NCI-H446 treated with DMSO at 0.1 percent for 48 hours (cell line): ENCODE measurements at regions not wholly inside any gene's neighbourhood (a gene's known extent, or its start where the extent isn't known, plus 50 kb on each side); places are given as distances from the start of the nearest gene placed in this dataset.

Source experiments
- DNase-seq: peaks from one replicate; lab custom pipeline; 2025; lab: John Stamatoyannopoulos, UW

GRCh38 chr15:66905954-66906353 lies 159.4 kb upstream of the SMAD3 start:
- no peak for DNase-seq

GRCh38 chr15:66906668-66907614 lies 158.5 kb upstream of the SMAD3 start:
- DNase-seq = no peak

GRCh38 chr15:66907826-66908743 lies 157.3 kb upstream of the SMAD3 start:
- peak; percentile 12 for DNase-seq

GRCh38 chr15:66908744-66909095 lies 156.7 kb upstream of the SMAD3 start:
- no peak for DNase-seq

- no peak for DNase-seq
Measured at GRCh38 chr15:66909381-66909890, 156.0 kb upstream of the SMAD3 start.

- no peak for DNase-seq
Measured at GRCh38 chr15:66911131-66911700, 154.2 kb upstream of the SMAD3 start.

GRCh38 chr15:66912001-66912400 lies 153.4 kb upstream of the SMAD3 start:
- no peak for DNase-seq

GRCh38 chr15:66912441-66912840 lies 153.0 kb upstream of the SMAD3 start:
- no peak for DNase-seq

GRCh38 chr15:66917904-66918448 lies 147.4 kb upstream of the SMAD3 start:
- DNase-seq = no peak

GRCh38 chr15:66919421-66919820 lies 146.0 kb upstream of the SMAD3 start:
- no peak for DNase-seq

- no peak for DNase-seq
Measured at GRCh38 chr15:66921319-66921915, 144.0 kb upstream of the SMAD3 start.

- no peak for DNase-seq
Measured at GRCh38 chr15:66922608-66923007, 142.8 kb upstream of the SMAD3 start.

- DNase-seq = no peak
Measured at GRCh38 chr15:66923438-66923881, 141.9 kb upstream of the SMAD3 start.

GRCh38 chr15:66924889-66925288 lies 140.5 kb upstream of the SMAD3 start:
- no peak for DNase-seq

- no peak for DNase-seq
Measured at GRCh38 chr15:66925721-66926120, 139.7 kb upstream of the SMAD3 start.

GRCh38 chr15:66927201-66928077 lies 138.0 kb upstream of the SMAD3 start:
- no peak for DNase-seq

- DNase-seq = no peak
Measured at GRCh38 chr15:66928101-66928500, 137.3 kb upstream of the SMAD3 start.

GRCh38 chr15:66928784-66929183 lies 136.6 kb upstream of the SMAD3 start:
- DNase-seq = no peak

- DNase-seq = no peak
Measured at GRCh38 chr15:66929843-66930402, 135.5 kb upstream of the SMAD3 start.
